CD4-positive, alpha-beta T cell treated with Interleukin-4 for 4 hours (primary cell): ENCODE measurements at regions not wholly inside any gene's neighbourhood (a gene's known extent, or its start where the extent isn't known, plus 50 kb on each side); places are given as distances from the start of the nearest gene placed in this dataset.
"Not testable (repeated sequence)": the region's sequence is repeated elsewhere in the genome, so short reads cannot be mapped to it uniquely, and the experiment has no call there.

ENCODE experiments used
- DNase-seq: peaks from one replicate; pipeline ENCODE4 v3.0.0-alpha.2; 2020

DNA sequence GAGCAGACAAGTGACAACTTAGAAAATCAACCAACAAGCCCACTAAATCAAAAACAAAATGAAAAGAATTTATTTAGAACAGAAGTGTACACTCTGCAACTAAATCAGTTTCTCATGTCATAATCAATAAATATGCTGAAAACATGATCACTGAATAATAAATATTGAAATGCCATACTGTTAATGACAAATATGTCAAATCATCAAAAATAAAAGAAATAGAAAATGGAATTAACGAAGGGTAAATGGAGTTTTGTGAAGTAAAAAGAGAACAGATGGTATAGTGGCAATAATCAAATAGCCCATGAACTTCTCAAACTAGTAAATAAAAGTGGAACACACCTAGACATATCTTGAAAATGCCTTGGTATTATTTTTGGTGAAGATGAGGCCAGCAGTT, 744.9 kb downstream of the TAF11L14 start:
- no peak for DNase-seq

DNA sequence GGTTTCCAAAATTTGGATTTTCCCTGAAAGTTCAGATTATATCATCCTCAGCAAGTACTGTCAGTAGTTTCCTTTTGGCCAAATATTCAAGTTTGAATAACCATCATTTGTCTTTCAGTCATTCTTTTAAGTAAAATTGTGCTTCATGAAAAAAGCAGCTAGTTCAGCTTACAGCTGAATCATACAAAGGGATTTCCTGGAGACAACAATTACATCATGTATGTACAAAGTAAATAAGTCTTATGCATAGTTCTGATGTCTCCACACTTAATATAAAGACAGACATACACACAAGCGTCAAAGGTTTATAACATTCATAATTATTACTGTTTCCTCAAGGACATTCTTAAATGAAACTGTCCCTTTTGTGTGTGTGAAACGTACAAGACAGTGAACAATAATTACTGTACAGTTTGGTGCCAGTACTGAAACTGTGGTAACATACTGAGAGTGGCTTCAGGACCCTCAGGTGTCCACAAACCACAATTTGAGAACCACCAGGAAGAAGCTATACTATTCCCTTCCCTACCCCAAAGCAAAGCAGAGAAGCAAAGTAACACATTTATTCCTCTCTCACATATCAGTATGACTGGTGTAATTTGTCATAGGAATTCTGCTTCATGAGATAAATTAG, 746.6 kb downstream of the TAF11L14 start:
- no peak for DNase-seq

DNA sequence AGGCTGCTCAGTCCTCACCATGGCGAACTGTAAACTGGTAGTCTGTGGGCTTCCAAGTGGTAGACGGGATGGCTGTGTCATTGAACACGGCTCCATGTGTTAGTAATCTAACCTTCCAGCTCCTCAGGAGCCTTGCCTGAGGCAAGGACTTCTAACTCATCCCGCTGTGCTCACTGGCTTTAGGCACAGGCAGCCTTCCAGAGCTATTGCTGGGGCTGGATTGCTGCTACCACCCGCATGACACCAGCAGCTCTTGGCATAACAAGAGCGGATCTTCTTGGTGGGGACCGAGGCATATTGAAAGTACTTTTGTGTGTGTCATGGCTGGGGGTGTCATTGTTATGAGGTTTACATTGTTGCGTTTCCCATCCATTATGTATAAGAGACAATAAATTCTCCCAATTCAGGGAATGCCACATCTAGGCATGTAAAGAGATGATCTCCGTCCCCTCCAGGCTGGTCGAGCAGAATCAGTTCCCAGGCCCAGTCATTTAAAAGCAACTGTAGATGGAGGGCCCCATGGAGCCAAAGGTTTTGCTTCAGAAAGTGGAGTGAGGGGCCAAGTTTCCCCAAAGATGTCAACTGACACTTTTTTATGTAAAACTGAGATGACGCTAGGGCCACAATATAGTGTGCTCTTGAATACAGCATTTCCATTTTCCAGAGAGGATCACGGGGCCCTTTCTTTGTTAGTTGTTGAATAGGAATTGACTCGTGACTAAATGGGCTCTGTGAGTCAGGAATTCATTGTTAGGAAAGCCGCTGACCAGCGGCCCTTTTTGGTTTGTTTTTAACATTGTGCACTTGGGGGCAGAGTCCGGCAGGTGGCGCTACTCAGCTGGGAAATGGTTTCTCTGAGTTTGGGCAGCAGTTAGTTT, 759.5 kb downstream of the TAF11L14 start:
- peak; percentile 26 for DNase-seq

DNA sequence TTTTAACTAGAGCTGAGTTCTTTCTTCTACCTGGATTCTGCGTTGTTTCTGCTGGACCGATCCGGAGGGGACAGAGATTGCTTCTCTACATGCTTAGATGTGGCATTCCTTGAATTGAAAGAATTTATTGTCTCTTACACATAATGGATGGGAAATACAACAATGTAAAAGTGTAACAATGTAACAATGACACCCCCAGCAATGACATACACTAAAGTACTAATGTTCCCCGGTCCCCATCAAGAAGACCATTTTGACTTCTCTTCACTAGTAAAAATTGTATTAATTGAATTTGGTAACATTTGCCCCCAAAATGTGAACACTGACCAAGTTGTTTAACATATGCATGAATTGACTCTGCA, 760.2 kb downstream of the TAF11L14 start:
- no peak for DNase-seq

DNA sequence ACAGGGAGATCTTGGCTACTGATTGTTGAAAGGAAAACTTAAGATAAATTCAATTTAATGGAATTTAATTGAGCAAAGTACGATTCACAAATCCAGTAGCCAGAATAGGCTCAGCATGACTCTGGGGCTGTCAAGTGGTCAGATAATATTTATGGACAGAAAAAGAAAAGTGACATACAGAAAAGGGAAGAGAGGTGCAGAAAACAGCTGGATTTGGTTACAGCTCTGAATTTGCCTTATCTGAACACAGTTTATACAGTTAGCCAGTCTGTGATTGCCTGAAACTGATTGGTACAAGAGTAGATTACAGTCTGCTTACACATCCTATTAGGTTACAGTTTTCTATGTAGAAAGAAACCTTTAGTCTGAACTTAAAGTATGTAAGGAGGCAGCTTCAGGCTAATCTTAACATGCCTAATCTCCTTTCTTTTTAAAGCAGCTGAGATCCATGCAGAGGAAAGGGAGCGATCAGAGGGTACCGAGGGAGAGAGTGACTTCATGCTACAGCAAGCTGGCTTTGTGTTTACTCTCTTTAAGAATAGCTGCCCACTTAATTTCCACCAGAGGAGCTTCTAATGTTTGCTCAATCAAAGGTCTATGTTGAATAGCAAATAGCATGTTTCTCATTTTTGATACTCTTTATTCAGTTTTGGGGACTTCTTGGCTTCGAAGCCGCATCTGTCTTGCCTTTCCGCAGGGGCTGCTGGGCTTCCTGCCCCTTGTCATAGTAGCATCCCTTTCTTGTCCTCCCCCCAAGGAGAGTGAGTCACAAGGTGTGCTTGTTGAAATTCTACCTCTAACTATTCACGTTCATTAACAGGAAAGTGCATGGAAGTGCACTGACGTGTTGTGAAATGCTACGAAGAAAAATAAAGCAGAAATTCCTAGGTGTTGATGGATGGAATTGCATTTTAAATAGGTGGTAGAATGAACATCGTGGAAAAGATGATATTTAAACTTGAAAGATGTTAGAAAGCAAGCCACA, 761.2 kb downstream of the TAF11L14 start:
- no peak for DNase-seq

DNA sequence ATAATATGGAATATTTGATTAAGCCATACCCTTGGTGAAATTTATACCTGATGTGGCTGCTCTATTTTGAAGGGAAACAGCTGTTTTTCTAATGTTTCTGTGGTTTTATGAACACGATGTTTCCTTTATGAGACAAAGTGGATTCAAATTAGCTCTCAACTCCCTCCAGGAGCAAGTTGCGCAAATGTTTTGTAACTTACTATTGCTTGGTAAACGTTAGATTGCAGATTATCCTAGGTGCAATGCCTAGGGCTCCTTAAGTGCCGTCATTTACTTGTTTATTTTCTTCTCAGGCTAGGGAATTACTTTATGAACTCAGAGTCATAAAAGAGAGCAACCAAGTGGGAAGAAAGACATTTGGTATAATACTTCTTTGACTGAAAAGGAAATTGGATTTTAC, 763.1 kb downstream of the TAF11L14 start:
- no peak for DNase-seq

DNA sequence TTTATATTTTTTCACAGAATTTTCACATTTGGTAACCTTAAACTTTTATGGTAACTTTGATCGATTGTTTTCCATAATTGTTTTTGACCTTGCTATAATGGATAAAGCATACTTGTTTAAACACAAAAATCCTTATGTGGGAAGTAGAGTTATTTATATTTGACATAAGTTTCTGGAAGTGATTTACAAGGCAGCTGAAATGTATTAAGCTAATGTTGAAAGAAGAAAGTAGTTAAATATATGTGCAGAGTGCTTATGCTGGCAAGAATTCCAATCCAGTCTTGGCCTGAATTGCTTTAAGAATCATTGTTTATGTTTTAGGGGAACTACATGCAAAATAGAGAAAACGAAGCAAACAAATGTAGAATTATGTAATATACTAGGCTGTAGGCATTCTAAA, 763.6 kb downstream of the TAF11L14 start:
- DNase-seq: no peak

DNA sequence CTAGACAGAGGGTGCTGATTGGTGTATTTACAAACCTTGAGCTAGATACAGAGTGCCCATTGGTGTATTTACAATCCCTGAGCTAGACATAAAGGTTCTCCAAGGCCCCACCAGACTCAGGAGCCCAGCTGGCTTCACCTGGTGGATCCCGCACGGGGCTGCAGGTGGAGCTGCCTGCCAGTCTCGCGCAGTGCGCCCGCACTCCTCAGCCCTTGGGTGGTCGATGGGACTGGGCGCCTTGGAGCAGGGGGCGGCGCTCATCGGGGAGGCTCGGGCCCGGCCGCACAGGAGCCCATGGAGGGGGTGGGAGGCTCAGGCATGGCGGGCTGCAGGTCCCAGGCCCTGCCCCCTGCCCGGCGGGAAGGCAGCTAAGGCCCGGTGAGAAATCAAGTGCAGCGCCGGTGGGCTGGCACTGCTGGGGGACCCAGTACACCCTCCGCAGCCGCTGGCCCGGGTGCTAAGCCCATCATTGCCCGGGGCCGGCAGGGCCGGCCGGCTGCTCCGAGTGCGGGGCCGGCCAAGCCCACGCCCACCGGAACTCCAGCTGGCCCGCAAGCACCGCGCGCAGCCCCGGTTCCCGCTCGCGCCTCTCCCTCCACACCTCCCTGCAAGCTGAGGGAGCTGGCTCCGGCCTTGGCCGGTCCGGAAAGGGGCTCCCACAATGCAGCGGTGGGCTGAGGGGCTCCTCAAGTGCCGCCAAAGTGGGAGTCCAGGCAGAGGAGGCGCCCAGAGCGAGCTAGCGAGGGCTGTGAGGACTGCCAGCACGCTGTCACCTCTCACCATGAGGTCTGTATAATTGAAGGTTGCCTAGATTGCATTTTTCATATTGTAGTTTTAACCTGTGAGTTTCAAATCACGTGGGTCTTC, 765.4 kb downstream of the TAF11L14 start:
- not testable (repeated sequence) for DNase-seq

DNA sequence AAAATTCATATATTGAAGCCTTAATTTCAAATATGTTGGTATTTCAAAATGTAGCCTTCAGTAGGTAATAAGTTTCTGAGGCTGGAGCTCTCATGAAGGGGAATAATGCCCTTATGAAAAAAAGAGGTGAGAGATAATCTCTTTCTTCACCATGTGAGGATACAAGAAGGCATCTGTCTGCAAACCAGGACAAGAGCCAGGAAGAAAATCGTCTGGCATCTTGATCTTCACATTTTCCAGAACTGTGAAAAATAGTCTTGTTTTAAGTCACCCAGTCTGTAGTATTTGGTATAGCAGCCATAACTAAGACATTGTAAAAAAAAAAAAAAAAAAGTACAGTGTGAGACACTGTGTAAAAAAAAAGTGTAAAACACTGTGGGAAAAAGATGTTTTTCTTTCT, 768.9 kb downstream of the TAF11L14 start:
- no peak for DNase-seq

DNA sequence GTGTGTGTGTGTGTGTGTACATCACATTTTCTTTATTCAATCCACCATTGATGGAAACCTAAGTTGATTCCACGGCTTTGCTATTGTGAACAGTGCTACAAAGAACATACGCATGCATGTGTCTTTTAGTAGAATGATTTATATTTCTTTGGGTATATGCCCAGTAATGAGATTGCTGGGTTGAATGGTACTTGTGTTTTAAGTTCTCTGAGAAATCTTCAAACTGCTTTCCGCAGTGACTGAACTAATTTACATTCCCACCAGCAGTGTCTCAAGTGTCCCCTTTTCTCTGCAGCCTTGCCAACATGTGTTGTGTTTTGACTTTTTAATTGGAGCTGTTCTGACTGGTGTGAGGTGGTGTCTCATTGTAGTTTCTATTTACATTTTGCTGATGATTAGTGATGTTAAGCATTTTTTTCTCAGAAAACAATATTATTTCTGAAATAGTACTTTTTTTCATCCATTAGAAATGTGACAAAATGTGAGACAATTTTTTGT, 769.7 kb downstream of the TAF11L14 start:
- no peak for DNase-seq

DNA sequence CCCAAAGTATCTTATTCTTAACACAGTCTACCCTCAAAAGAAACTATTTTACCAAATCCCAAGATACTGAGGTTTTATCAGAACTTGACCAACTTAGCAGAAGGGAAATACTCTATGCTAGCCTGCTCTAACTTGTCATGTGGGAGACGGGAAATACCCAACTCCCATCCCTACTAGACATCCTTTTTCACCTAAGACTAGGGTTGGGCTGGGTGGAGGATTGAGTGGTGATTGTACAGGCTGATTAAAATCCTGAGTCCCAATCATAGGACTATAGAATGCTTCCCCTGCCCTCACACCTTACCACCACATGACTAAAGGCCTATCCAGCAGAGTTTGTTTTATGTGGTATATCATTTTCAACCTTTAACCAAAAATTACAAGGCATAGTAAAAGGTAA, 786.5 kb downstream of the TAF11L14 start:
- no peak for DNase-seq

DNA sequence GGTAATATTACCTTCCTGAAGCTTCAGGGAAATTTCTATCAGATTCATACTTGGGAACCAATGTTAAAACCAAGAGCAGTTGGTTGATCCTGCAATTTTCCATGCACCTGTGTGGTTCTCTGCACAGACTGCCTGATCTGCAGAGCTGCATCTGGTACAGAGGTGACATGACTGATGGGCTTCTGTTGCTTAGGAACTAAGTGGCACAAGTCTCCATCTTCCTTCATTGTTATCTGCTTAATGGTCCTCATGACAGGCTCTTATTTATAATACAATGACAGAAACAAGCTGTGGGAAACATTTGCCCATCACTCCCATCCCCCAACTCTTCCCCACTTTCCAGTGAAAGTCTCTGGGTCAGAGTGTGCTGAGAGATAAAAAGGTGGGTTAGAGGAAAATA, 799.1 kb downstream of the TAF11L14 start:
- no peak for DNase-seq

DNA sequence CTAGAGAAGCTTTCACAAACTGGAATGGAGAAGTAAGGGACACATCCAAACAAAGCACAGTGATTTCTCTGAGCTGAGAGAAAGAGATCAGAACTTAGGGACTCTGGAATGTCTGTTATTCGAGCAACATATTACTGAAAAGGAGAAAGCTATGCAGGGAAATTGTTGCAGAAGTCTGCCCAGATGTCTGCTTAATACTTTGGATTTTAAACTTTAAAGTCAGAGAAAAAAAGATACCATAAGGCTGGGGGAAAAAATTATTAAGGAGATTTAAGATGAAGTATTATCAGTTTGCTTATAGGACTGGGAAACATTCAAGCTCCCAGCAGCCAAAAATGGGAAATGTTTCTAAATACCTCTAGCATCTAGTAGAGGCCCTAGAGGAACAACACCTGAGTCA, 803.9 kb downstream of the TAF11L14 start:
- no peak for DNase-seq

DNA sequence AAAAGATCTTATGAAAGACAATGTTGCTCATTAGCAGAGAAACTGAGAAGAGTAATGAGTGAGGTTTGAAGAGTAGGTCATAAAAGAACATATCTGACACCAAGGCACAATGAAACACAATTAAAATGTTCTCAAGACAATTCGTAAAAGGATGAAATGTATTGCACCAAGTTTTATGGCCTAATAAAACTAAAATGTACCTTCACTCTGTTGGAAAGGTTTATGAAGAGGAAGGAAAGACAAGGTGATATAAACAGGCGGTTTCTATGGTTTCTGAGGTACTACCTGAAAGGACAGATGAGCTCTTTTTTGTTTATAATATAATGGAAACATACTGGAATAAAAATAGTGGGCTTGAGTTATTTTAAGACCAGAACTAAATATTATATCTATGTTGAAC, 821.3 kb downstream of the TAF11L14 start:
- no peak for DNase-seq

DNA sequence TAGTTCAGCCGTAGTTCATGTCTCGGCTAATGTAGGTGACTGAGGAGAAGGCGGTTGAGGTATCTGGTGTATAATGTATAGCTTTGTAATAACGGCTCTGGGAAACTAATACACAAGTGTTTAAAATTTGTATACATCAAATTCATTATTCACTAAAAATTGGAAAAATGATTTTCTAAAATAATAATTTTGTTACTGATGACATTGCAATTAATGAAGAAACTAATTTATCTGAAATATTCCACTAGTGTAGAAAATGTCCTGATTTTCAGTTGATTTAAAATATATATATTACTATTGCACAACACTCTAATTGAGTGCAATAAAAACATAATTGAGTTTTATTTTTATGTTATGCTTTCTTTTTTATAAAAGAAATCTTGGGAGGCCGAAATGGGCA, 823.0 kb downstream of the TAF11L14 start:
- no peak for DNase-seq

DNA sequence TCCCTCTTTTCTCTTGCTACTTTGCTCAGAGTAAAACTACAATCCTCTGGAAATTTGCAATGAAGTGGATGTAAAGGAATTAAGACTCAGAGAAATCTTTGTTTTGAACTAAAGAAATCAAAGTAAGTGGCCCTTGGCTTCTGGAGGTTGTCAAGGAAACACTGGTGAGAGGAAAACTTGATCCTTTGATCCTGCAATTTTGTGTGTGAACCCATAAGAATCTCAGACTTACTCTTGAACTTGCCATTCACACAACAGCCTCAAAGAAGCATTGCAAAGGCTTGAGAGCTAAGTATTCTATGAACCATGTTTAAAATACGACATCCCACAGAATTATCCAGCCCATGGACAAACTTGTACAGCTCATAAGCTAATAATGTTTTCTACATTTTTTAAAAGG, 827.5 kb downstream of the TAF11L14 start:
- no peak for DNase-seq

DNA sequence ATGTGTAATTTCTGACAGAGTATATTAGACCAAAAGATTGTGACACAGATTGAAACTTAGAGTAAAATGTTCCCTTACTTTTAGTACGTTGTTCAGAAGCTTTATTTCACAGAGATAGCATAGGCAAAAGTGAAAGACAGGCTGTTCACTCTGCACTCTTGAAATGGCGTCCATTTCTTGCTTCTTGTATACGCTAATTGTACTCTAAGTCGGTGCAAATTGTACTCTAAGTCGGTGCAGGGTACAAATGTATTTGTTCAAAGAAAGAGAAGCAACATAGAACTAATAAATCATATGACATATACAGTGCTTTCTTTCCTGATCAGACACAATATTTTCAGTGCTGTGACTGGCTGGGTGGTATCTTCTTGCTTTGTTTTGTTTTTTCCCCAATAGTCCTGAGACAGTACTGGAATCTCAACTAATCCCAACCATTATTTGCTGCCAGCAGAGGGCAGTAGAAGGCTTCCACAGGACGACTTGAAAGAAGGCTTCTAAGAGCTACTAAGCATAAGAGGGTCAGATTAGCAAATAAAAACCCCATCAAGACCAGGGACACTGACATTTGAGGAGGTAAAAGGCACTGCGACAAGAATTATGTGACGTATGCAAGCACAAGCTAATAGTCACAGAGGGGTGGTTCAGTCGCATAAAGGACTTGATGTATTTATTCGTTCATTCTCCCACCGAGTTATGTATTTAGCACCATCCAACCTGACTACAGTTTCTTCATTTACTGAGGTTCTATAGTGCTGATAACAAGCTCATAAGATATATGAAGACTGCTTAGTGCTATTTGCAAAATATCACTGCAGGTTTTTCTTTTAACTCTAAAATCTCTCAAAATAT, 831.8 kb downstream of the TAF11L14 start:
- peak; percentile 23 for DNase-seq

DNA sequence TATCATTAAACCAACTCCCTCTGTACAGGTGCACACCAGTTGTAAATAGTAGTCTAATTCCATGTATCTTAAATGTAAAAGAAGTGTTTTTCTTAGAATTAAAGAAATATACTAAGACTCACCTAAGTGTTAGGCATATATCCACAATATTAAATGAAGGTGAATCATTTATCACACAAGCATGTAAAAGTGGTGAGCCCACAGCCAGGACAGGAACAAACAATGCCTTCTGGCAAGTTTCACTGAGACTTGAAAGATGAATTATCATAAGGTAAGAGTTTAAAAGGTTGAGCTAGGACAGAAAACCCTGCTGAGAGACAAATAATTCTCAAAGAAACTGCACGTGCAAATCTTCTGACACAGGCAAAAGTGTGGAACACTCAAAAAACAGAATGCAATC, 832.5 kb downstream of the TAF11L14 start:
- no peak for DNase-seq

DNA sequence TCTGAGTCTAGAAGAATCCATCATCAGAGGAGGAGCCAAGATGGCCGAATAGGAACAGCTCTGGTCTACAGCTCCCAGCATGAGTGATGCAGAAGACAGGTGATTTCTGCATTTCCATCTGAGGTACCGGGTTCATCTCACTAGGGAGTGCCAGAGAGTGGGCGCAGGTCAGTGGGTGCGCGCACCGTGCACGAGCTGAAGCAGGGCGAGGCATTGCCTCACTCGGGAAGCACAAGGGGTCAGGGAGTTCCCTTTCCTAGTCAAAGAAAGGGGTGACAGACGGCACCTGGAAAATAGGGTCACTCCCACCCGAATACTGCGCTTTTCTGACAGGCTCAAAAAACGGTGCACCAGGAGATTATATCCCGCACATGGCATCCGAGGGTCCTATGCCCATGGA, 837.5 kb downstream of the TAF11L14 start:
- not testable (repeated sequence) for DNase-seq

DNA sequence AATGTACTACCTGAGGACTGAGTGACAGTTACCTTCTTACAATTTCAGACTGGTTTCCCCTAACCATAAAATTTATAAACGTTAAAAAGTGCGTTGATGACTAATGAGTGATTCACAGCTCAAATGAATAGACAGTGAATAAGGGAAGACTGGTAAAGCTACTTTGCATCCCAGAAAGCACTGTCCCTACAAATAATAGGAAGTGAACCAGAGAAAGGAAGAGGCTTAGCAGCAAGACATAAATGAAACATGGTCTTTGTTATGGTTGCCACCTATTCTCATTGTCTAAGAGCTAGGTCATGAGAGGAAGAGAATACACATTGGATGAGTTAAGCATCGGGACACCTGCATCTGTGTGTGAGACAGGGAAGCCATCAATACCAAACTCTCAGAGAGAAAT, 849.2 kb downstream of the TAF11L14 start:
- DNase-seq: no peak

DNA sequence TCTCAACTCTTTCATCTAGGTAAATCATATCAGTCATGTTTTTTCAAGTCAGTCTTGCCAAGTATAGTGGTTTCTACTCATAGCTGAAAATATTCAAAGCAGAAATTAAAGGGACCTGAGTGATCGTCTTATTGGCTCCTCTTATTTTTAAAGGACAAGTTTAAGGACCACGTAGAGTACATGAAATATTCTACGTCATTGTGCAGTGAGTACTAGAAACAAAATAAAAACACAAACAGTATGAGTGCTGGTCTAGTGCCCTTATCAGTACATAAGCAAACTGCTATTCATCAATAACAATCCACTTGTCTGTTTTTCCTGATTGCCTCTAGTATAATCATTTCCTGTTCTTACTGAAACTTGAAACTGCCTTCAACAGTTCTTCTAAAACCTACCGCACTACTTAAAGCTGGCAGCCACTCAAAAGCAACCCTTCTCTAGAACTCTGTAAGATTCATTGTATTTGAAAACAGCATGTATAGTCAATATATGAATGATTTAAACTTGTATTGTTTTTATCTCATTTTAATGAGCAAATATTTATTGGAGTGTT, 853.7 kb downstream of the TAF11L14 start:
- no peak for DNase-seq
